ENCODE measurements at regions not wholly inside any gene's neighbourhood (a gene's known extent, or its start where the extent isn't known, plus 50 kb on each side); places are given as distances from the start of the nearest gene placed in this dataset.

DNA sequence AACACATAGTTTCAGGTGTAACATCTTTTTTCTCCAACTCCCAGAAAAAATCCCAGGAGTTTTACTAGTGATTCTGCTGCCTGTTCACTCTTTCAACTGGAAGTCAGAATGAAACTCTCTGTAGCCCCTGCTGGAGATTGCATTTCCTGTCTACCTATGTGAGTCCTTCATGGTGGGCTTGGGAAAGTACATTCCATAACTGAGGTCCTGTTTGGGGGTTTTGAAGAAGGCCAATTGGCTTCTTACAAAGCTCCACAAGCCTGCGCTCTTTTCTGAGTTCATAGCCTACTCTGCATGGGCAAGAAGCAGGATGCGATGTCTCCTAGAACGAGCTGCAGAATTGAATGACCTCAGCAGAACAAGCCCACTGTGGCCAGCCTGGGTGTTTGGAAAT, 86.7 kb downstream of the LYZL2 start:
- no peaks in the 10 kb centered on the region for H3K36me3 ChIP-seq
- TF ChIP-seq, protein P1, sequence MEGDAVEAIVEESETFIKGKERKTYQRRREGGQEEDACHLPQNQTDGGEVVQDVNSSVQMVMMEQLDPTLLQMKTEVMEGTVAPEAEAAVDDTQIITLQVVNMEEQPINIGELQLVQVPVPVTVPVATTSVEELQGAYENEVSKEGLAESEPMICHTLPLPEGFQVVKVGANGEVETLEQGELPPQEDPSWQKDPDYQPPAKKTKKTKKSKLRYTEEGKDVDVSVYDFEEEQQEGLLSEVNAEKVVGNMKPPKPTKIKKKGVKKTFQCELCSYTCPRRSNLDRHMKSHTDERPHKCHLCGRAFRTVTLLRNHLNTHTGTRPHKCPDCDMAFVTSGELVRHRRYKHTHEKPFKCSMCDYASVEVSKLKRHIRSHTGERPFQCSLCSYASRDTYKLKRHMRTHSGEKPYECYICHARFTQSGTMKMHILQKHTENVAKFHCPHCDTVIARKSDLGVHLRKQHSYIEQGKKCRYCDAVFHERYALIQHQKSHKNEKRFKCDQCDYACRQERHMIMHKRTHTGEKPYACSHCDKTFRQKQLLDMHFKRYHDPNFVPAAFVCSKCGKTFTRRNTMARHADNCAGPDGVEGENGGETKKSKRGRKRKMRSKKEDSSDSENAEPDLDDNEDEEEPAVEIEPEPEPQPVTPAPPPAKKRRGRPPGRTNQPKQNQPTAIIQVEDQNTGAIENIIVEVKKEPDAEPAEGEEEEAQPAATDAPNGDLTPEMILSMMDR (IDR thresholded peaks at IDR 0.05) = no peak
- no peak for TF ChIP-seq POLR2A (IDR thresholded peaks at IDR 0.05)
- 92 to 98% (median 94%) methylated on average over 3 of the region's 3 CpGs for WGBS, 4 donors
- peaks cover 0 to 5% (median 0%) of the 10 kb centered on the region in 12 donors for H3K9me3 ChIP-seq
- peak overlapping the region in 1 of 12 donors; percentile 87 for H3K27ac ChIP-seq
- H3K4me1 ChIP-seq = peaks cover 0 to 54% (median 7%) of the 10 kb centered on the region in 12 donors
- intact Hi-C loops (cut with DNase I) = loop anchor here in 2 of 10 donors (5.0 kb wide), 1 partner anchor 39 kb away; no protein-coding TSS in a partner anchor
- no peak overlapping the region for H3K4me3 ChIP-seq
- no peaks in the 10 kb centered on the region for H3K27me3 ChIP-seq
- ATAC-seq (no peak), DNase-seq (no peak)

DNA sequence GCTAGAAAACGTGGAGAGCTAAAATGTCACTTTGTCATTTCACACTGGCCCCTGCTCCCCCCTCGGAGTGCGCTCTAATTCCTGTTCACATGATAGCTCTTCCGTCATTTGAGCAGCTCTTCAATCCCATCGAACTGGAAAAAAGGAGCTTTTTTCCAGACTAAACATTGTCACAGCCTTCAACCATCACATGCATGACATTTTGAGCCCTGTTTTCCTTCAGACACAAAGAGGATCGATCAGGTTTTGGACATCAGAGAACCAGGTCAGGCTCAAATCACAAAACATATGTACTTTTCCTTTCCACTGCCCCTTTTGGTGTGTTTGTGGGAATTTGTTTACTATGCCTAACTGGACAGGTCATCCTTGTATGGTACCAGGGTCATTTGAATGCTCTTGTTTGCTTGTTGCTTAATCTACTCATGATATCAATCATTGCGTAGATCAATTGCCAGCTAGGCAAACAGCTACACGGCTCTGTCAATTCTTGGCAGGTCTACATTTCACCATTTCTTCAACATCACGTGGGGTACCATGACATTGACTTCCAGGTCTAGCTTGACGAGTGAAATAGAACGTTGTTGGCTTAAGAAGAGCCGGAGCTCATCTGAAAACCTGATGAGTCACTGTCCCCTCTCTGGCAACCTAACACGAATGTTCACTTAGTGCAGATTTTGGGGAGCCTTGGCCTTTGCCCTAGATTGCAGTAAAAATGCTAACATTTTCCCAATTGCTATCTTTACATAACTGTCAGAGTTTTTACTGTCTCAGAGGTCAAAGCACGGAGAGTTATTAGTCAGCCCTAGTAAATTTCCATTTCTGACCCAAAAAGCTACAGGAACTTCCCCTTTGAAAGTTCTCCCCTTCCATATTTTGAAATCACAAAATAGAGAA, 87.3 kb downstream of the LYZL2 start:
- Histone ChIP-seq H3K27me3 (no peaks in the 10 kb centered on the region), H3K36me3 (no peaks in the 10 kb centered on the region), H3K9me3 (peaks cover 0 to 5% (median 0%) of the 10 kb centered on the region in 12 donors), H3K4me3 (no peak overlapping the region), H3K4me1 (peaks cover 0 to 59% (median 11%) of the 10 kb centered on the region in 12 donors), H3K27ac (peak overlapping the region in 2 of 12 donors; percentile 30 to 87)
- DNase-seq (no peak), ATAC-seq (peak in 1 of 4 donors; percentile 43)
- 69 to 77% (median 73%) methylated on average over 14 of the region's 14 CpGs for WGBS, 4 donors
- intact Hi-C loops (cut with DNase I) = loop anchor here in 2 of 10 donors (5.0 kb wide), 1 partner anchor 40 kb away; no protein-coding TSS in a partner anchor
- no peak for TF ChIP-seq POLR2A (IDR thresholded peaks at IDR 0.05)
- TF ChIP-seq, protein P1 (IDR thresholded peaks at IDR 0.05) = no peak

DNA sequence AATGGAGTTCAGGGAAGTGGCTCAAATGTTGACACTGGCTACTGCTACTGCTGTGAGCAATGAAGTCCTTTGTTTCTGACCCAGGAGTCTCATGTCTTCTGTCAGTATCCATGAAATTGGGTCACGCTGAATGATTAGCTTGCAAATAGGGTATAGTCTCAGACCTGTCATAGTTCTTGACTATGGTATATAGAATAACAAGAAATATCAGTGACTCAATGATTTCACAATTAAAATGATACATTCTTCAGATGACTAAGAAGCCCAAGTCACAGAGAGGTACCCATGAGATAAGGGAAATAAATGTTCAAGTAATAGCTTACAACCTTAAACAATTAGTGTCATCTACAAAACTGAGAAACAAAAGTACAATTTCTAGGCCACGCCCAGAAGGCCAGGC, 89.3 kb downstream of the LYZL2 start:
- Histone ChIP-seq H3K27ac (peak overlapping the region in 1 of 12 donors; percentile 87), H3K4me1 (peaks cover 0 to 73% (median 18%) of the 10 kb centered on the region in 12 donors), H3K36me3 (no peaks in the 10 kb centered on the region), H3K27me3 (no peaks in the 10 kb centered on the region), H3K4me3 (no peak overlapping the region), H3K9me3 (peaks cover 0 to 5% (median 0%) of the 10 kb centered on the region in 12 donors)
- WGBS, 4 donors = 78 to 97% (median 85%) methylated on average over 2 of the region's 2 CpGs
- ATAC-seq (no peak), DNase-seq (no peak)
- intact Hi-C loops (cut with DNase I) = loop anchor here in 2 of 10 donors (5.0 kb wide), 1 partner anchor 42 kb away; no protein-coding TSS in a partner anchor
- TF ChIP-seq, protein P1 (IDR thresholded peaks at IDR 0.05) = no peak
- TF ChIP-seq POLR2A (IDR thresholded peaks at IDR 0.05) = no peak

DNA sequence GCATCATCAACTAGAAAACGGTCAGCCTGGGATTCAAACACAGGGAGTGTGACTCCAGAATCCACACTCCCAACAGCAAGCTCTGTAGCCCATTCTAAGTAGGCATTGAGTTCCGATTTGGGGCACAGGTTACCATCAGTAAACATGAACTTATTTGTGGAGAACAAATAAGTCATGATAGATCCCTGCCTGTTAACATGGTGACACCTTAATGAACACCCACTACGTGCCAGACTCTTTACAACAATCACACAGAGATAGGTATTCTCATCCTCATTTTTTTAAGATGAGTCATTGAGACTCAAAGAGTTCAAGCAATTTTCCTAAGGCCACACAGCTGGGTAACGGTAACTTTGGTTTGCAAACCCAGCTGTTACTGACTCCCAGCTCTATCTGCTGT, 91.5 kb downstream of the LYZL2 start:
- TF ChIP-seq, protein P1 (IDR thresholded peaks at IDR 0.05) = no peak
- no peak for TF ChIP-seq POLR2A (IDR thresholded peaks at IDR 0.05)
- Histone ChIP-seq H3K4me1 (peaks cover 0 to 86% (median 18%) of the 10 kb centered on the region in 12 donors), H3K4me3 (no peak overlapping the region), H3K9me3 (peaks cover 0 to 5% (median 0%) of the 10 kb centered on the region in 12 donors), H3K27me3 (no peaks in the 10 kb centered on the region), H3K27ac (peak overlapping the region in 11 of 12 donors; percentile 19 to 88 (median 69)), H3K36me3 (no peaks in the 10 kb centered on the region)
- 48 to 66% (median 57%) methylated on average over 4 of the region's 4 CpGs for WGBS, 4 donors
- DNase-seq (no peak), ATAC-seq (peak in 1 of 4 donors; percentile 38)
- intact Hi-C loops (cut with DNase I) = loop anchor here in 6 of 10 donors (5.0 to 10.0 kb wide), 3 partner anchors 44 to 146 kb away; no protein-coding TSS in a partner anchor

Measured in heart left ventricle (tissue), 16 donors.